MCF 10A (cell line): ENCODE measurements at regions not wholly inside any gene's neighbourhood (a gene's known extent, or its start where the extent isn't known, plus 50 kb on each side); places are given as distances from the start of the nearest gene placed in this dataset.

Experiments used
- BruUV-seq: library from RNA; stranded (reverse); fragments of 400-500 nt; replicated peaks from 2 replicates; lab custom pipeline; 2021; lab: Mats Ljungman, UMichigan
- CTCF ChIA-PET: fragments of 300-600 bp; sonication (Branson Sonifier 250); formaldehyde crosslinking; extraction: SDS; loops from one replicate; lab custom pipeline; 2021; ENCODE audit warnings: antibody characterized with exemption, inconsistent platforms; lab: Yijun Ruan, JAX
- POLR2A ChIA-PET: fragments of 300-600, 350-650 bp; sonication (Branson Sonifier 250); formaldehyde crosslinking; extraction: SDS; loops from one replicate; lab custom pipeline; 2020; ENCODE audit warnings: antibody characterized with exemption, inconsistent platforms; lab: Yijun Ruan, JAX
- DNase-seq: peaks from one replicate; pipeline ENCODE4 v3.0.0-alpha.2; 2018; ENCODE audit not compliant: unreplicated experiment
- H3K27ac Mint-ChIP-seq: one replicate; pipeline ENCODE4 v1.8.0; 2022; ENCODE audit warnings: mild to moderate bottlenecking, low read depth, mixed read lengths; ENCODE audit not compliant: unreplicated experiment
- H3K27me3 Mint-ChIP-seq: one replicate; pipeline ENCODE4 v1.8.0; 2022; ENCODE audit warnings: mixed read lengths; ENCODE audit not compliant: insufficient read depth, unreplicated experiment
- H3K36me3 Mint-ChIP-seq: one replicate; pipeline ENCODE4 v1.8.0; 2022; ENCODE audit warnings: mild to moderate bottlenecking, moderate library complexity, mixed read lengths; ENCODE audit not compliant: insufficient read depth, unreplicated experiment
- H3K4me1 Mint-ChIP-seq: one replicate; pipeline ENCODE4 v1.8.0; 2022; ENCODE audit warnings: mixed read lengths; ENCODE audit not compliant: insufficient read depth, unreplicated experiment
- H3K4me3 Mint-ChIP-seq: one replicate; pipeline ENCODE4 v1.8.0; 2022; ENCODE audit warnings: mild to moderate bottlenecking, moderate library complexity, mixed read lengths; ENCODE audit not compliant: unreplicated experiment
- H3K9me3 Mint-ChIP-seq: one replicate; pipeline ENCODE4 v1.8.0; 2022; ENCODE audit warnings: mixed read lengths; ENCODE audit not compliant: unreplicated experiment
- CTCF ChIP-seq: fragments of 200-600 bp; IDR thresholded peaks from one replicate; pipeline ENCODE4 v1.8.0; 2022; ENCODE audit warnings: antibody characterized with exemption, mild to moderate bottlenecking; ENCODE audit not compliant: unreplicated experiment
- intact Hi-C: fragments of 100-400 bp; cut with micrococcal nuclease; formaldehyde crosslinking; loops from 2 replicates; pipeline ENCODE4 v1.14.1; 2022

GRCh38 chr1:82044111-82044510 lies 243.4 kb downstream of the ADGRL2 start:
- Mint-ChIP-seq H3K27me3 (no peaks in the 10 kb centered on the region), H3K27ac (no peak overlapping the region), H3K4me1 (no peaks in the 10 kb centered on the region), H3K36me3 (no peaks in the 10 kb centered on the region), H3K9me3 (no peaks in the 10 kb centered on the region), H3K4me3 (no peak overlapping the region)
- intact Hi-C loops: no loop called here
- no TSS peak for BruUV-seq
- ChIA-PET POLR2A (interaction anchor here (0.7 kb wide), 1 partner anchor 1799 kb away, joined by 3 read pairs; no protein-coding TSS in a partner anchor), CTCF (no interaction called here)
- no peak for TF ChIP-seq CTCF
- DNase-seq: no peak

- Mint-ChIP-seq H3K9me3 (no peaks in the 10 kb centered on the region), H3K4me1 (no peaks in the 10 kb centered on the region), H3K36me3 (no peaks in the 10 kb centered on the region), H3K27me3 (no peaks in the 10 kb centered on the region), H3K27ac (no peak overlapping the region), H3K4me3 (no peak overlapping the region)
- TF ChIP-seq CTCF: no peak
- POLR2A ChIA-PET: no interaction called here
- CTCF ChIA-PET: interaction anchor here (0.6 kb wide), 2 partner anchors 50 to 488 kb away, joined by 4 read pairs; no protein-coding TSS in a partner anchor
- no TSS peak for BruUV-seq
- DNase-seq: no peak
- intact Hi-C loops: no loop called here
Observed at GRCh38 chr1:82042306-82043060, 241.7 kb downstream of the ADGRL2 start.
